ENCODE measurements at regions not wholly inside any gene's neighbourhood (a gene's known extent, or its start where the extent isn't known, plus 50 kb on each side); places are given as distances from the start of the nearest gene placed in this dataset.
"Not testable (repeated sequence)": the region's sequence is repeated elsewhere in the genome, so short reads cannot be mapped to it uniquely, and the experiment has no call there.

DNA sequence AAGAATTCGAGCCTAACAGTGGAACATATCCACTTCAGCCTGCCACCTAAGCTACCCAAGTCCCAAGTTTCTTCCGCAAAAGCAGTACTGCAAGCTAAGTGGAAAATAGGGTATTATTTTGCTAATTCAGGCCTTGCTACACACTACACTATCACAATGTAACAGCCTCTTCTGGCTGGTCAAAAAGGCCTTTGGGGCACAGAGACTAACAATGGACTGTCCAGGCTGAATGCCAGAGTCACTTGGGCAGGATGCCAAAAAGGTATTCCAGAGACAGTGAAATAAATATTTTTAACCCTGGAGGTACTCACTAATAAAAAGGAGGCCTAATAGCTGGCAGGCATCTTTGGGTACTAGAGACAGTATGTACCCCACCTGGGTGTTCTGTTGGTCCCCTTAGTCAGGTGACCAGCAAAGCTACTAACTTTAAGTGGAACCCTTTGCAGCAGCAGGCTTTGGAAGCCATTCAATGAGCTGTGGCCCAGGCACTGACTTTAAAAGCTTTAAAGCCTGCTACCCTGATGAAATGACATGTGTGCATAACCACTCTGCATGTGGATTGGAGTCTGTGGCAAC lies 692.1 kb downstream of the HTR1B start:
- ATAC-seq (no peak), DNase-seq (no peak)
- intact Hi-C loops (cut with DNase I, micrococcal nuclease): no loop called here

DNA sequence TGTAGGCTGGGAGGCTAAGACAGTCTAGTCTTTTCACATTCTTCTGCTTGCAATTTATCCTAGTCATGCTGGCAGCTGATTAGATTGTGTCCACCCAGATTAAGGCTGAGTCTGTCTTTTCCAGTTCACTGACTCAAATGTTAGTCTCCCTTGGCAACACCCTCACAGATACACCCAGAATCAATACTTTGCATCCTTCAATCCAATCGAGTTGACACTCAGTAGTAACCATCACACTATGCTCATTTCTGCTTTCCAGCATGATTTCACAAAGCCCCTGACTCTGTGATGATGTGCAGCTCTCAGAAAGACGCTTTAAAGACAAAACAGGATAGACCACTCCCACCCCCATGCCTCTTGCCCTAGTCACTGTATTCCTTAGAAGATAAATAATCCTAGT lies 693.0 kb downstream of the HTR1B start:
- ATAC-seq: no peak
- no peak for DNase-seq
- intact Hi-C loops (cut with DNase I, micrococcal nuclease): no loop called here

DNA sequence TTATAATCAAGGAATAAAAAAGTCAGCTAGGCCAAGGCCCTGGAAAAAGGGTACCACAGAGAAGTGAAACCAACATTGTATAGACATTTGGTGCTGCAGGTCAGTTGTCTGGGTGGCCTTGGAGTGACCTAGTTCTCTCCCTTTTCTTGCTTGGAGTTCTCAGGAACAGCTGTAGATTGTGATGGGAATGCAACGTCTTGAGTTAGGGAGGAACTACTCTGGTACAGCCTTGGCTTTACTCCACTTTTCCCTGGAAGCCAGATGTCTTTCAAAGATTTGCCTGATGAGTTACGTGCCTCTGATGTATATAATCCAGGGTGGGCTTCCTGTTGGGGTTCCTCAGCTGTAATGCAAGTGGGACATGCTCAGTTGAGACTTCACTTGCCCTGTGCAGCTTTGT lies 694.7 kb downstream of the HTR1B start:
- intact Hi-C loops (cut with DNase I, micrococcal nuclease): no loop called here
- DNase-seq: no peak
- ATAC-seq: no peak

DNA sequence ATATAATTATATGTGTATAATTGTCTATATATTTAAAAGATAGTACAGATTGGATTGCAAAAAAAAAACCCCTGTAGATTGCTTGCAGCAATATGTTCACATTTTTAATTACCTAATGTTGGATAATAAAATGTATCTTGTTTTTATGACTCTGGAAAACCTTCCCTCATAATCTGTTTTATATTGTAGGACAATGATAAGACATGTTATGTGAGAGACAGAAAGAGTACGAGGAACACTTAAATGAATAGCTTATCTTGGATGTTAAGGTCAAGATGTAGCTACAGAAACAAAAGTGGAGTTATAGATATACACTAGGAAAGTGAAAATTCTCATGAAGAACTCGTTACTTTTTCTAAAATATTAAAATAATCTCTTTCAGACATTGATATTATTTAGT lies 691.6 kb upstream of the IMPG1 start:
- intact Hi-C loops (cut with DNase I, micrococcal nuclease): no loop called here
- DNase-seq (no peak), ATAC-seq (peak; percentile 89)

DNA sequence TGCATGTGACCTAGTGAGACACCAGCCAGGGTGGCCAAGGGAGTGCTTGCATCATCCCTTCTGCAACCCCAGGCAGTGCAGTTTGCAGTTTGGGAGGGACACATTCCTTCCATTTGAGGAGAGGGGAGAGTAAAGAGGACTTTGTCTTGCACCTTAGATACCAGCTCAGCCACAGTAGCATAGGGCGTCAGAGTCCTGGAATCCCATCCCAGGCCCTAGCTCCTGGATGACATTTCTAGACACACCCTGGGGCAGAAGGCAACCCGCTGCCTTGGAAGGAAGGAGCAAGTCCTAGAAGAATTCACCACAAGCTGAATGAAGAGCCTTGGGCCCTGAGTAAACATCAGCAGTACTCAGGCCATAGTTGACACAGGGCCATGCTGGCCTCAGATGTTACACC lies 680.4 kb upstream of the IMPG1 start:
- intact Hi-C loops (cut with DNase I, micrococcal nuclease): no loop called here
- ATAC-seq (no peak), DNase-seq (no peak)

DNA sequence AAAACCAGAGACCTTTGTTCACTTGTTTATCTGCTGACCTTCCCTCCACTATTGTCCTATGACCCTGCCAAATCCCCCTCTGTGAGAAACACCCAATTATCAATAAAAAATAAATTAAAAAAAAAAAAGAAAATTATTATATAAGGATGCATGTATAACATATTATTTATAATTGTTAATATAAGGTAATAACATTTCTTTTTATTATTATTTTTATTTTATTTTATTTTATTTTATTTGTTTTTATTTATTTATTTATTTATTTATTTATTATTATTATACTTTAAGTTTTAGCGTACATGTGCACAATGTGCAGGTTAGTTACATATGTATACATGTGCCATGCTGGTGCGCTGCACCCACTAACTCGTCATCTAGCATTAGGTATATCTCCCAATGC lies 672.9 kb upstream of the IMPG1 start:
- DNase-seq; ATAC-seq; intact Hi-C loops (cut with DNase I, micrococcal nuclease): not testable (repeated sequence)

DNA sequence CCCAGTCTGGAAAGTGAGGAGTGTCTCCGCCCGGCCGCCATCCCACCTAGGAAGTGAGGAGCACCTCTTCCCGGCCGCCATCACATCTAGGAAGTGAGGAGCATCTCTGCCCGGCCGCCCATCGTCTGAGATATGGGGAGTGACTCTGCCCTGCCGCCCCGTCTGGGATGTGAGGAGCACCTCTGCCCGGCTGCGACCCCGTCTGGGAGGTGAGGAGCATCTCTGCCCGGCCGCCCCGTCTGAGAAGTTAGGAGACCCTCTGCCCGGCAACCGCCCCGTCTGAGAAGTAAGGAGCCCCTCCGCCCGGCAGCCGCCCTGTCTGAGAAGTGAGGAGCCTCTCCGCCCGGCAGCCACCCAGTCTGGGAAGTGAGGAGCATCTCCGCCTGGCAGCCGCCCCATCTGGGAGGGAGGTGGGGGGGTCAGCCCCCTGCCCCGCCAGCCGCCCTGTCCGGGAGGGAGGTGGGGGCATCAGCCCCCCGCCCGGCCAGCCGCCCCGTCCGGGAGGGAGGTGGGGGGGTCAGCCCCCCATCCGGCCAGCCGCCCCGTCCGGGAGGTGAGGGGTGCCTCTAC lies 671.8 kb upstream of the IMPG1 start:
- ATAC-seq; intact Hi-C loops (cut with DNase I, micrococcal nuclease); DNase-seq: not testable (repeated sequence)

DNA sequence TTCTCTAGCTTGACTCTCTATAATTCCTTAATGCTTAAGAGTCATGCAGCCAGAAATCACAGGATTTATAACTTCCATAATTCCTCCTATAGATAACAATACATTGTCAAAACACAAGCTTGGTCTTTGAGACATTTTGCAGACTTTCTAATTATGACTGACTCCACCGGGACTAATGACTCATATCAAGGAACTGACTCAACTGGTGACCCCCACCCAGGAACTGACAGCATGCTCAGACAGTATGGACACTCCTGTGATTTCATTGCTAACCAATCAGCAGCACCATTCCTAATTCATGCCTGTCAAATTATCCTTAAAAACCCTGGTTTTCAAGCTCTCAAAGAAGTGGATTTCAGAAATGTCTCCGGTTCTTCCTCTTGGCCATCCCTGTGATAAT lies 670.5 kb upstream of the IMPG1 start:
- DNase-seq (no peak), ATAC-seq (no peak)
- intact Hi-C loops (cut with DNase I, micrococcal nuclease): no loop called here

DNA sequence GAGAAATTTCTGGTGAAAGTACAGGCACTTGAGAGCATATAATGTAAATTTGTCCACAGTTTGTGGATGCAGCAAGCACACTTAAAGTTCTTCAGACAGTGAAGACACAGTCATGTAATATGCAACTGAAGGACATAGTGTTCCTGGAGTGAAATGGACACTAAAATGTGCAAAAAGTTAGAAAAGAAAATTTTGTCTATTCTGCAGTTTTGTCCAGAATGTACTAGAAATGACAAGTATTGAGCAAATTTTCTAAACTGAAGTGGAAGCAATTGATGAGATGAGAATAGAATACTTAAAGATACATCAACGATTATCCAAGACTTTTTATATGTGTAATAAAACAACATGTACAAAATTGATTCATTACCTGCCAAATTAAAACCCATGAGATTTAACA lies 647.0 kb upstream of the IMPG1 start:
- ATAC-seq: no peak
- intact Hi-C loops (cut with DNase I, micrococcal nuclease): no loop called here
- no peak for DNase-seq

DNA sequence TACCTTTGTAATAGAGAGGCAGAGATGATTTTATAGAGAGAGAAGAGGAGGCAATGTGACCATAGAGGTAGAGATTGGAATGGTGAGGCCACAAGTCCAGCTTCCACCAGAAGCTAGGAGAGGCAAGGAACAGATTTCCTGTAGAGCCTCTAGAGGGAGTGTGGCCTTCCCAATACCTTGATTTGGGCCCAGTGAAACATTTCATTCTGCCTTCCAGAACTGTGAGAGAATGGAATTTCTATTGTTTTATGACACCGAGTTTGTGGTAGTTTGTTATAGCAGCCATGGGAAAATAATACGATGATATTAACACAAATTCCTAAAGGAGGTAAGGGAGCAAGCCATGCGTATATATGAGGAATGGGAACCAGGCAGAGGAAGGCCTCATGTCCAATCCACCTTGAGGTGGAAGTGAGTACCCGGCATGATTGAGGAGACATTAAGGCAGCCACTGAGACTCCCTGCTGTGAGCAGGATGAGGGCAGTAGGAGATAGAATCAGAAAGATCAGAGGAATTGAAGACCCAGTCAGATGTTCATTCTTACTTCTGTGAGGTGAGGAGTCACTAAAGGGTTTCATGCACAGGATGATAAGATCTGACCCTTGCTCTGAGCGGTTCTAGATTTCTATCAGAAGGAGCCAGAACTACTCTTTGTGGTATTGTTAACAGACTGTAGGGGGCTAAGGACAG lies 636.3 kb upstream of the IMPG1 start:
- ATAC-seq (no peak), DNase-seq (no peak)
- intact Hi-C loops (cut with DNase I, micrococcal nuclease): no loop called here

DNA sequence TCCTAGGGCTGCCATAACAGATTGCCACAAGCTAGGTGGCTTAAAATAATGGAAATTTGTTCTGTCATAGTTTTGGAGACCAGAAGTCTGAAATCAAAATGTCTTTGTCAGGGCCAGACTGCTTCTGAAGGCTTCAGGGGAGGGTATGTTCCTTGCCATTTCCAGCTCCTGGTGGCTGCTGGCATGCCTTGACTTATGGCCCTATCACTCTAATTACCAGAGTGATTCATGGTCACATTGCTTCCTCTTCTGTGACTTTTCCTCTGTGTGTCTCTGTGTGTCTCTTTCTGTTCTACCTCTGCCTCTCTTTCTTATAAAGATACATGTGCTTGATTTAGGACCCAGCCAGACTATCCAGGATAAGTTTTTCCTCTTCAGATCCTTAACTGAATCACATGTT lies 635.2 kb upstream of the IMPG1 start:
- DNase-seq (no peak), ATAC-seq (peak; percentile 34)
- intact Hi-C loops (cut with DNase I, micrococcal nuclease): no loop called here

DNA sequence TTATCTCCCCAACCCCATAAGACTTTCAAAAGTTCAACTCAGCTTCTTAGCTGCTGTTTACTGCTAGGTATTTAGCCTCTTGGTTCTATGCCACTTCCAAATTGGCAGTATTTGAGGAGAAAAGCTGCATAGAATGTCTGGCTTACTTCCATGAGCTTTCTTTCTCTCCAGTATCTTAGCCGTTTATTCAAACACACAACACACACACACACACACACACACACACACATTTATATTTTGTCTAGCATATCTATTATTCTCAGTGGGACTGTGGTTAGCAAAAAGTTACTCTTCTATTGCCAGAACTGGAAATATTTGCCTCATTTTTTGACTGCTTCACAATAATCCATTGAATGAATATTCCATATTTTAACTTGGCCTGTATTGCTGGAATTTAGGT lies 634.2 kb upstream of the IMPG1 start:
- intact Hi-C loops (cut with DNase I, micrococcal nuclease): no loop called here
- ATAC-seq: no peak
- no peak for DNase-seq

DNA sequence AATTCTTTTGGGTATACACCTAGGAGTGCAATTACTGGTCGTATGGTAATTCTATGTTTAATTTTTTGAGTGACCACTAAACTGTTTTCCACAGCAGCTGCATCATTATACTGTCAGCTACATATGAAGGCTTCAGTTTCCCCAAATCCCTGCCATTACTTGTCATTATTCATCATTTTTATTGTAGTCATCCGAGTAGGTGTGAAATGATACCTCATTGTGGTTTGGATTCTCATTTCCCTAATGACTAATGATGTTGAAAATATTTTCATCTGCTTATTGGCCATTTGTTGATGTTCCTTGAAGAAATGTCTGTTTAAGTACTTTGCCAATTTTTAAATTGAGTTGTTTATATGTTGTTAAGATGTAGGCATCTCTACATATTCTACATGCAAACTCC lies 633.6 kb upstream of the IMPG1 start:
- intact Hi-C loops (cut with DNase I, micrococcal nuclease): no loop called here
- ATAC-seq (no peak), DNase-seq (no peak)

DNA sequence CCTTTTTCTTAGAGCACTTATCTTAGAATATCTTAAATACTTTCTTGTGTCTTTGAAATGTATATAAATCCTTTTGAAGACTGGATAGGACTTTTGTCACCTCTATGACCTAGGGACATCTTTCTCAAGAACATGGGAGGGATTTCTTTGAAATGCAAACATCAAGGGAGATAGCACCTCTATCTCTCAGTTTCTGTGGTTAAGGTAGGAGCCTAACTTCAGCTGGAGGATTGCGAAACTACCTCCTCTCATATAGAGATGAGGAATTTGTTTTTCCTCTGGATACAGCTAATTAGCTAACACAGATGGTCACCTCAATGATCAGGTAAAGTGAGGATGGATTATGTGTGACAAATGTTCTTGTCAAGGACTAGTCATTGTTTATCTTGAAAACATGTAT lies 631.3 kb upstream of the IMPG1 start:
- no peak for DNase-seq
- ATAC-seq: no peak
- intact Hi-C loops (cut with DNase I, micrococcal nuclease): no loop called here

DNA sequence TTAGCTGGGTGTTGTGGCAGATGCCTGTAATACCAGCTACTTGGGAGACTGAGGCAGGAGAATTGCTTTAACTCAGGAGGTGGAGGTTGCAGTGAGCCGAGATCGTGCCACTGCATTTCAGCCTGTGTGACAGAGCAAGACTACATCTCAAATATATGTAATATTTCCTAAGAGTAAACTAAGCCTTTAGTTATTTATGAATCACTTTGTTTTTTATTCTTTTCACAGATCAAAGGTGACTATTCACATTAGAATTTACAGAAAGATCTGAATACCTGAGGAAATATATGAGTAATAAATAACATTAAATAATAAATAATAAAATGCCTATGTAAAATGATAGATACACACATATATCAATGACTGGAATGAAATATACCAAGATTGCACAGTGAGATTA lies 630.8 kb upstream of the IMPG1 start:
- intact Hi-C loops (cut with DNase I, micrococcal nuclease): no loop called here
- DNase-seq (no peak), ATAC-seq (no peak)

DNA sequence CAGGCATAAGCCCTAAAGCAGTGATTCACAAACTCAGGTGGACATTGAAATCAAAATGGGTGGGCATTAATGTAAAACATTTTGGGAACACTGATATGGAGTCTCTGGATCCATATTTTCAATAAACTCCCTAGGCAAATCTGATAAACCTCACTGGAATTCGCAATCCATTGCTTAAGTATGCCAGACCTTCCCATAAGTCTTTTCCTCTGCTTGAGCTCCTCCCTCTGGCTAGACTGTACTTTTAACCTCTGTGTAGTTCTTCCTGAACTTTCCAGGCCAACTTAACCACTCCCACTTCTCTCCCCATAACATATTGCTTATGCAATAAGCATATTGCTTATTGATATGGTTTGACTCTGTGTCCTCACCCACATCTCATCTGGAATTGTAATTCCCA lies 629.7 kb upstream of the IMPG1 start:
- ATAC-seq (peak; percentile 67), DNase-seq (no peak)
- intact Hi-C loops (cut with DNase I, micrococcal nuclease): no loop called here

DNA sequence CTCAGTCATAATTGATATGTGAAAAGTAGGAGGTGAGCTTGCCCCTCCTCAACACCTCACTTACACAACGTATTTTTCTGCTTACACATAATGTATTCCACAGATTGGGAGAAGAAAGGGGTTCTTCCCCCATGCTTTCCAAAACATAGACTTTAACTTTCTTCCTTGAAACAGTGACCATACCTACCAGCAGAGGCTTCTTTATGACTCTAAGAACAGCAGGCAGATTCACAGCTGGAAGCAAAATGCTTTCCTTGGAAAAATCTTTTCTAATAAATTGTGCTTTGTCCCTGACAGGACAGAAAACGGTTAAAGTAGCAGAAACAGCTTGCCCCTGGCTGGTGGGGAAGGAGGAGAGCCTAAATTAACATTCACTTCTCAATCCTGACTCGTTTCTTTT lies 629.1 kb upstream of the IMPG1 start:
- intact Hi-C loops (cut with DNase I, micrococcal nuclease): no loop called here
- DNase-seq: no peak
- ATAC-seq: no peak

DNA sequence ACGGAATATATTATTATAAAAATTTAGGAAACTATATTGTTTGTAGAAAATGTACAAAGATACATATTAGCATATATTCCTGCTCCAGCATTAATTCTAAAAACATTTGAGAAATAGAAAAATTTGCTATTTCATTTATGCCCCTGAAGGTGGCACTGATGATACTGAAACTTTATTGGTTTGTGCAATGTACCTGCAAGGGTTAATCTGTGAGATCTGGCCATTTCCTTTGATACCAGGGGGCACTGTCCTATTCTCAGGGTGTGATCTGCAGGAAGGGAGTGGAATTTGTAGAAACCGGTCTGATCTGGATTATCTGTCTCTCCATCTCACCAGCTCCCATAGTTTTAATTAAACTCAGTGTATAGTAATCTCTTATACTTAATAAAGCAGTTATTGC lies 625.1 kb upstream of the IMPG1 start:
- intact Hi-C loops (cut with DNase I, micrococcal nuclease): no loop called here
- no peak for DNase-seq
- no peak for ATAC-seq

DNA sequence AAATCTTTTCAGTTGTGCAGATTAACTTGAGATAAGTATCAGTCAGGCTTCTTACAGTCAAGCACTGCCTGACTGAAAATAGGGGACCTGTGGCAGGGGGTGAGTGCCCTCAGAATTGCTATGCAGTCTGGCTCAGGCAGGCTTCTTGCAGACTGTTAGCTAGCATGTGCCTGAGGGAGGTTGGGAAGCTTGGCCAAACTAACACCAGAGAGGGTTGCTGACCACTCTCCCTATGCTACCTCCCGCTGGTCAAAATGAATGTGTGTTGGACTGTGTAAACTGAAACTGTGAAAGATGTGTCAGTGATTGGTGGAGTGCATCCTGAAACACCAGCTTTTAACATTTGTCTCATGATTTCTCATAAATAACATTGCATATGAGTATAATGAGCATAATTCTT lies 622.3 kb upstream of the IMPG1 start:
- DNase-seq: no peak
- ATAC-seq: no peak
- intact Hi-C loops (cut with DNase I, micrococcal nuclease): no loop called here

DNA sequence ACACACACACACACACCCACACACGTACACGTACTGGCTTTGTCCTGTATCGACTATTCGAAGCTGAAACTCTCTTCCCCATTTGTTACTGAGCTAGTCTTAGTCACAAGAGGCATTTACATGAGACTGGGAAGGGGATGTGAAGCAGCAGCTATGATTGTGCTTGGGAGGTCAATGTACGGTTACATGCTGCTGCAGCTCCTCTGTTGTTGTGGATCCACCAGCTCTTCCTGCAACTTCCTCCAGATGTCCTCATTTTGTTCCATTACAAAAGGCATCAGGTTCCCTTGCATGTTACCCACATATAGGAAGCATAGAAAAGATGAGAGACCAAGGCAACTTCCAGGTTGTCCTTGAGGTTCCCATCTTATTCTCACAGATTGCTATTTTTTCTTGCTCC lies 612.4 kb upstream of the IMPG1 start:
- intact Hi-C loops (cut with DNase I, micrococcal nuclease): no loop called here
- DNase-seq: no peak
- ATAC-seq: no peak

DNA sequence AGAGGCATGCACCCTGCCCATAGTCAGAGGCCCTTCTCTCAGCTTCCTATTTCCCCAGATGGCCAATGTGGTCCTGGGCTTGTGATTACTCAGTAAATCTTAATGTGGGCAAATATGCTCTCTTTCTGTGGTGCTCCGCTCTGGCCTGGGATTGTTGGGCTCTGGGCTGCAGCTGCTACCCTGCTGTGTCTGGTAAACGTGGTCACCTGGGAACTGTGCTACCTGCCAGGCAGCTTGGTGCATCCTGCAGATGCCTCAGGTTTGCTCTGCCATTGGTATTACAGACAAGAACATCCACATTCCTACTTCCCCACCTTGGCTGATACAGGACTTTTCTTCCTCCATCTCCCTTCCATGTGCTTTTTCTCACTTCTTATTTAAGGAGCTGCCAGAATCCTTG lies 611.5 kb upstream of the IMPG1 start:
- intact Hi-C loops (cut with DNase I, micrococcal nuclease): no loop called here
- no peak for ATAC-seq
- DNase-seq: no peak
